SK-N-SH (cell line): ENCODE measurements at regions not wholly inside any gene's neighbourhood (a gene's known extent, or its start where the extent isn't known, plus 50 kb on each side); places are given as distances from the start of the nearest gene placed in this dataset.

Source experiments
- CTCF ChIP-seq: fragments of 200-600 bp; sonication (generic); IDR thresholded peaks from 2 replicates; pipeline ENCODE4 v1.6.1; 2017; ENCODE audit warnings: antibody characterized with exemption, mild to moderate bottlenecking, moderate library complexity
- EP300 ChIP-seq, 2 experiments: IDR thresholded peaks; 2 replicates each; pipeline versions ENCODE4 v1.4.0 to v1.6.1; 2012; ENCODE audit warnings: borderline replicate concordance in 1 of 2, low read depth in 1 of 2, low read length in 1 of 2
- RCOR1 ChIP-seq: fragments of 150-350 bp; IDR thresholded peaks from 2 replicates; pipeline ENCODE4 v1.6.1; 2017; ENCODE audit warnings: antibody characterized with exemption, low read length
- RXRA ChIP-seq: IDR thresholded peaks from 2 replicates; pipeline ENCODE4 v1.4.0; 2012; ENCODE audit warnings: low read depth, mild to moderate bottlenecking, borderline replicate concordance

GRCh38 chr10:43026039-43026973, 50.6 kb upstream of the RET start:
- no peak for TF ChIP-seq EP300 (IDR thresholded peaks at IDR 0.05; ENCODE audit: borderline replicate concordance in 1 of 2, low read depth in 1 of 2, low read length in 1 of 2)
- no peak for TF ChIP-seq RCOR1
- TF ChIP-seq CTCF, result no peak
- TF ChIP-seq RXRA, result no peak
